ENCODE measurements at regions not wholly inside any gene's neighbourhood (a gene's known extent, or its start where the extent isn't known, plus 50 kb on each side); places are given as distances from the start of the nearest gene placed in this dataset.

- H3K4me3 Mint-ChIP-seq = no peak overlapping the region
- no peak for DNase-seq (ENCODE audit: low spot score)
- no peaks in the 10 kb centered on the region for H3K27me3 Mint-ChIP-seq (ENCODE audit: insufficient read depth)
- H3K9me3 Mint-ChIP-seq = peaks cover 3% of the 10 kb centered on the region
- intact Hi-C loops (cut with micrococcal nuclease) = no loop called here
- H3K36me3 Mint-ChIP-seq (ENCODE audit: low read depth) = no peaks in the 10 kb centered on the region
- no peak overlapping the region for H3K27ac Mint-ChIP-seq
- no peaks in the 10 kb centered on the region for H3K4me1 Mint-ChIP-seq (ENCODE audit: low read depth)
Observed at GRCh38 chr16:63292036-63292435, 1255.8 kb upstream of the CDH8 start.

DNA sequence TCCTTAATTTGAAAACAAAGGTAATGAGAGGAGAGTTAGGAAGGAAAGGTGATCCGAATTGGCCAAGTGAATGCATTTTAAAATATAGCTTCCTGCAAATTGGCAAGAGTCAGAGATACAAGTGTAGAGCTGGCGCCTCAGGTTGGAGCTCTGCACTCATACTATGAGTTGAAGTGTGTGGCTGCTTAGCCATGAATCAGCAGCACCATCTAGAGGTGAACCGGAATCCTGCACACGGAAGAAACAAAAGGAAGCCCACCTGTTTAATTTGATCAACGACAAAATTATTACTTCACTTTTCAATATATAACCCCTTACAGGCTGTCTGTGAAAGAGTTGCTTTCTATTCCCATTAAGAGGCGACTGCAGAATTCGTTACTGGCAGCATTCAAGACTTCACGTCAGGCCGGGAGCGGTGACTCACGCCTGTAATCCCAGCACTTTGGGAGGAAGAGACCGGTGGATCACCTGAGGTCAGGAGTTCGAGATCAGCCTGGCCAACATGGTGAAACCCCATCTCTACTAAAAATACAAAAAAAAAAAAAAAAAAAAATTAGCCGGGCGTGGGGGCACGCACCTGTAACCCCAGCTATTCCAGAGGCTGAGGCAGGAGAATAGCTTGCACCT lies 1253.7 kb upstream of the CDH8 start:
- Mint-ChIP-seq H3K36me3 (ENCODE audit: low read depth) (no peaks in the 10 kb centered on the region), H3K9me3 (peaks cover 3% of the 10 kb centered on the region), H3K4me1 (ENCODE audit: low read depth) (no peaks in the 10 kb centered on the region), H3K27me3 (ENCODE audit: insufficient read depth) (no peaks in the 10 kb centered on the region), H3K27ac (no peak overlapping the region), H3K4me3 (no peak overlapping the region)
- intact Hi-C loops (cut with micrococcal nuclease) = no loop called here
- no peak for DNase-seq (ENCODE audit: low spot score)

- peaks cover 3% of the 10 kb centered on the region for H3K9me3 Mint-ChIP-seq
- no peak overlapping the region for H3K27ac Mint-ChIP-seq
- intact Hi-C loops (cut with micrococcal nuclease) = no loop called here
- DNase-seq (ENCODE audit: low spot score) = no peak
- no peaks in the 10 kb centered on the region for H3K4me1 Mint-ChIP-seq (ENCODE audit: low read depth)
- H3K27me3 Mint-ChIP-seq (ENCODE audit: insufficient read depth) = no peaks in the 10 kb centered on the region
- no peaks in the 10 kb centered on the region for H3K36me3 Mint-ChIP-seq (ENCODE audit: low read depth)
- no peak overlapping the region for H3K4me3 Mint-ChIP-seq
Observed at GRCh38 chr16:63287401-63287800, 1251.2 kb upstream of the CDH8 start.

DNA sequence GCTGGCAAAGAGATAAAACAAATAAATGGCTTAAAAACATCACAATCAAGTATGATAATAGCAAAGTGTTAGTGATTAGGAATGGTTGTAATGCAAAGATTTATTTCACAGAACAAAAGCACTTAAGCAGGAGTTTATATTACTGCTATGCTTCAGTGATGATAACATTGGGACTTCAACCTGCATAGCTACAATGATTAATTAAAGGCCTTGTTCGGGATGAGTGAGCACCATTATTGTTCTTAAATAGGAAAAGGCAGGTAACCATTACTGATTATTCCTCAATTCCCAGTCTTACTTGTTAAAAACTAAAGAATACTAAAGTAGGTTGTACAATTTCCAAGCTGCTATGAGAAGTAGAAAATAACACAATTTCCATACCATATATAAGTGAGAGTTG lies 1247.5 kb upstream of the CDH8 start:
- no peaks in the 10 kb centered on the region for H3K4me1 Mint-ChIP-seq (ENCODE audit: low read depth)
- no peaks in the 10 kb centered on the region for H3K27me3 Mint-ChIP-seq (ENCODE audit: insufficient read depth)
- intact Hi-C loops (cut with micrococcal nuclease) = no loop called here
- peaks cover 8% of the 10 kb centered on the region for H3K9me3 Mint-ChIP-seq
- H3K27ac Mint-ChIP-seq = no peak overlapping the region
- no peaks in the 10 kb centered on the region for H3K36me3 Mint-ChIP-seq (ENCODE audit: low read depth)
- no peak overlapping the region for H3K4me3 Mint-ChIP-seq
- DNase-seq (ENCODE audit: low spot score) = no peak

DNA sequence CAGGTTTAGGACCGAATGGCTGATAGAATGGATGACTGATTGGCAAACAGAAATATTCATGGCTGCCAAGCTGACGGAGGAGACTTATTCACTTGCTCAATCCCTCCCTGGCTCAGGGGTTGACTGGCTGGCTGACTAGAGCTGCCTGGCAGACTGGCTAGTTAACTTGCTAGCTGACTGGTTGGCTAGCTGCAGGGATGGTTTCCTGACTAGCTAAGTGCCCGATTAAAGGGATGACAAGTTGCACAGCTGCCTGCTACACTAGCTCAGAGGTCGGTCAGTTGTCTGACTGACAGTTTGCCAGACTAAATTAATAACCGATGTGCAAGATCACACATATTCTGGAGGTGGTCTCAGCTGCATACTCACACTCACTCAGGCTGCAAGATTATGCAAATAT lies 1208.4 kb upstream of the CDH8 start:
- intact Hi-C loops (cut with micrococcal nuclease) = no loop called here
- Mint-ChIP-seq H3K4me3 (no peak overlapping the region), H3K27ac (no peak overlapping the region), H3K9me3 (peaks cover 23% of the 10 kb centered on the region), H3K36me3 (ENCODE audit: low read depth) (no peaks in the 10 kb centered on the region), H3K4me1 (ENCODE audit: low read depth) (no peaks in the 10 kb centered on the region), H3K27me3 (ENCODE audit: insufficient read depth) (no peaks in the 10 kb centered on the region)
- no peak for DNase-seq (ENCODE audit: low spot score)

DNA sequence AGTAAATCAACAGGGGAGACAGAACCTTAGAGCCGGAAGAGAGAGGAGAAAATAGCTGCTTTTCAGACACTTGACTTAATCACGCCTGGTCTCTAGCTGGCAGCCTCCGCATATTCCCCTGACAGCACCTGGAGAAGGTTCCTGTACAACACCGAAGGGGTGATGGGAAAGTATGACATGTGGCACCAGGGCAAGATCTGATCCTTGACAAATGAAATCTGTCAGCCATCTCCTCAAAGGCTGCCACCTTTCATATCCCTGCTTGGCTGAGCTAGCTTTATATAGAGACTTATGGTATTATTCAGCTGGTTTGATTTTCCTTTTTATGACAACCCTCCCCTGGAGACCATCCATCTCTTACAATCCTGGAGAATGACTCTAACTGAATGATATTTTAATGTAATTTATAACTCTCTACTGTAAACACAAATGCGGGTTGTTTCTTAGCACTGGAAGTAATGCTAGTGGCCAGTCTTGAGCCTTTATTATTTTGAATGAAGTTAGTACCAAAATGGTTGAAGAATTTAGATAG lies 1205.3 kb upstream of the CDH8 start:
- H3K27ac Mint-ChIP-seq = no peak overlapping the region
- H3K9me3 Mint-ChIP-seq = peaks cover 24% of the 10 kb centered on the region
- no peak overlapping the region for H3K4me3 Mint-ChIP-seq
- H3K27me3 Mint-ChIP-seq (ENCODE audit: insufficient read depth) = no peaks in the 10 kb centered on the region
- no peaks in the 10 kb centered on the region for H3K4me1 Mint-ChIP-seq (ENCODE audit: low read depth)
- intact Hi-C loops (cut with micrococcal nuclease) = no loop called here
- H3K36me3 Mint-ChIP-seq (ENCODE audit: low read depth) = no peaks in the 10 kb centered on the region
- DNase-seq (ENCODE audit: low spot score) = no peak

DNA sequence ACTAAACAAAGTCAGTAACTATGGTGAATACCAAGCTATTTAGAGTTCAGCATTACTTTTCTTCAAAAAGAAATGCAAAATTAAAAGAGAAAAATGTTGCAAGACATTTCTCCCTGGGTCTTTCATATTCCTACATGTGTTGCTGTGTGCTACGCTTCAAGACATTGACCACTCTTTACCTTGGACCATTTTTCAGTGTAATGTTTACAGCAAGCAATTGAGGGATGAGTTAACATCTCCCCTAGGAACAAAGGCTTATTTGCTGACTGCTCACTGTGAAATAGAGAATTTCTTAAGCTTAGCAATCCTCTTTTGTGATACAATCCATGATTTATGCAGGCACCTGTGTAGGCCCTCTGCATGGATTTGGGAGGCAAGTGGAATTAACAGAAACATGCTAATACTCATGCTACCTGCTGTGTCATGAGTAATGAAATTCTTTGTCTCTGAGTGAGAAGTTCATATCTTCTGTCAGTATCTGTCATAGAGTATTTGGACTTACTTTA lies 1202.9 kb upstream of the CDH8 start:
- Mint-ChIP-seq H3K27me3 (ENCODE audit: insufficient read depth) (no peaks in the 10 kb centered on the region), H3K4me3 (no peak overlapping the region), H3K9me3 (peaks cover 33% of the 10 kb centered on the region), H3K36me3 (ENCODE audit: low read depth) (no peaks in the 10 kb centered on the region), H3K4me1 (ENCODE audit: low read depth) (no peaks in the 10 kb centered on the region), H3K27ac (no peak overlapping the region)
- intact Hi-C loops (cut with micrococcal nuclease) = no loop called here
- DNase-seq (ENCODE audit: low spot score) = no peak

- no peaks in the 10 kb centered on the region for H3K27me3 Mint-ChIP-seq (ENCODE audit: insufficient read depth)
- H3K4me3 Mint-ChIP-seq = no peak overlapping the region
- no peak overlapping the region for H3K27ac Mint-ChIP-seq
- DNase-seq (ENCODE audit: low spot score) = no peak
- no peaks in the 10 kb centered on the region for H3K36me3 Mint-ChIP-seq (ENCODE audit: low read depth)
- H3K9me3 Mint-ChIP-seq = peaks cover 34% of the 10 kb centered on the region
- no peaks in the 10 kb centered on the region for H3K4me1 Mint-ChIP-seq (ENCODE audit: low read depth)
- intact Hi-C loops (cut with micrococcal nuclease) = no loop called here
Observed at GRCh38 chr16:63230421-63231040, 1194.3 kb upstream of the CDH8 start.

DNA sequence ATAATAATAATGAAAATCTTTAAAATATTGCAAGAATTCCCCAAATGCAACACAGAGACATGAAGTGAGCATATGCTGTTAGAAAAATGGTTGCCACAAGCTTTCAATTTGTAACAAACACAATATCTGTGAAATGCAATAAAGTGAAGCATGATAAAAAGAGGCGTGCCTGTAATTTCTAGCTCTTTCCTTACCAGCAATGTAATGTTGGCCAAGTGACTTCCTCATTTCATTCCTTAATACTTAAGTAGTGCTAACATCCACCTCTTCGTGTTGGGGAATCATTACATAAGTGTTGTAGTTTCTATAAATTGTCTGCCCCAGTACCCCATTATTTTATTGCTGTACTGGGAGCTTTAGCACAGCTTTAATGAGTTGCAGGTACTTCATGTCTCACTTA lies 1192.0 kb upstream of the CDH8 start:
- no peak for DNase-seq (ENCODE audit: low spot score)
- Mint-ChIP-seq H3K4me1 (ENCODE audit: low read depth) (no peaks in the 10 kb centered on the region), H3K4me3 (no peak overlapping the region), H3K9me3 (peaks cover 22% of the 10 kb centered on the region), H3K27ac (no peak overlapping the region), H3K27me3 (ENCODE audit: insufficient read depth) (no peaks in the 10 kb centered on the region), H3K36me3 (ENCODE audit: low read depth) (no peaks in the 10 kb centered on the region)
- intact Hi-C loops (cut with micrococcal nuclease) = no loop called here

DNA sequence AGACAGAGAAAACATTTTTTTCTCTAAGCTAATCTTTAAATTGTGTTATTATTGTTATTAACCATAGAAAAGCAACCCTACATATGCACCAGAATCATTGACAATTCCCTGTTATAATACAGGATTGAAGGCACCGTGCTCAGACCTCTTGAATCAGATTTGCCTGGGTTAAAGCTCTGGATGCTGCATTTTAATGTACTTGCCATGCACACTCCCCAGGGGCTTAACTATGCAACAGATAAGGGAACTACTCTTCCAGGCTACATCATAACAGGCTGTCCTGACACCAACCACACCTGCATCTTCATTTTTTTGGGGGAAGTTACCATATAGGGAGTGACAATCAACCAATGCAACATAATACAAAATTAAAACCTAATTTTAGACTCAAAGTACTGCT lies 1187.6 kb upstream of the CDH8 start:
- Mint-ChIP-seq H3K4me3 (no peak overlapping the region), H3K27ac (no peak overlapping the region), H3K9me3 (peaks cover 23% of the 10 kb centered on the region), H3K36me3 (ENCODE audit: low read depth) (no peaks in the 10 kb centered on the region), H3K27me3 (ENCODE audit: insufficient read depth) (no peaks in the 10 kb centered on the region), H3K4me1 (ENCODE audit: low read depth) (no peaks in the 10 kb centered on the region)
- DNase-seq (ENCODE audit: low spot score) = no peak
- intact Hi-C loops (cut with micrococcal nuclease) = no loop called here

GRCh38 chr16:63216696-63217423 lies 1180.6 kb upstream of the CDH8 start:
- no peak for DNase-seq (ENCODE audit: low spot score)
- Mint-ChIP-seq H3K4me3 (no peak overlapping the region), H3K4me1 (ENCODE audit: low read depth) (no peaks in the 10 kb centered on the region), H3K36me3 (ENCODE audit: low read depth) (no peaks in the 10 kb centered on the region), H3K27me3 (ENCODE audit: insufficient read depth) (no peaks in the 10 kb centered on the region), H3K27ac (no peak overlapping the region), H3K9me3 (peaks cover 6% of the 10 kb centered on the region)
- intact Hi-C loops (cut with micrococcal nuclease) = no loop called here

GRCh38 chr16:63201851-63202250 lies 1165.6 kb upstream of the CDH8 start:
- no peak overlapping the region for H3K27ac Mint-ChIP-seq
- H3K27me3 Mint-ChIP-seq (ENCODE audit: insufficient read depth) = no peaks in the 10 kb centered on the region
- no peaks in the 10 kb centered on the region for H3K36me3 Mint-ChIP-seq (ENCODE audit: low read depth)
- H3K4me3 Mint-ChIP-seq = no peak overlapping the region
- no peaks in the 10 kb centered on the region for H3K4me1 Mint-ChIP-seq (ENCODE audit: low read depth)
- no peak for DNase-seq (ENCODE audit: low spot score)
- peaks cover 21% of the 10 kb centered on the region for H3K9me3 Mint-ChIP-seq
- intact Hi-C loops (cut with micrococcal nuclease) = no loop called here

GRCh38 chr16:63200940-63201339 lies 1164.7 kb upstream of the CDH8 start:
- Mint-ChIP-seq H3K4me3 (no peak overlapping the region), H3K27ac (no peak overlapping the region), H3K9me3 (peaks cover 15% of the 10 kb centered on the region), H3K27me3 (ENCODE audit: insufficient read depth) (no peaks in the 10 kb centered on the region), H3K4me1 (ENCODE audit: low read depth) (no peaks in the 10 kb centered on the region), H3K36me3 (ENCODE audit: low read depth) (no peaks in the 10 kb centered on the region)
- DNase-seq (ENCODE audit: low spot score) = no peak
- intact Hi-C loops (cut with micrococcal nuclease) = no loop called here
